HG03095 (cell line): ENCODE measurements at regions not wholly inside any gene's neighbourhood (a gene's known extent, or its start where the extent isn't known, plus 50 kb on each side); places are given as distances from the start of the nearest gene placed in this dataset.

Source experiments
- ATAC-seq: cut with Tn5 transposase; IDR thresholded peaks from one replicate; pipeline ENCODE4 v1.9.1; 2021; ENCODE audit warnings: moderate library complexity; ENCODE audit not compliant: unreplicated experiment

DNA sequence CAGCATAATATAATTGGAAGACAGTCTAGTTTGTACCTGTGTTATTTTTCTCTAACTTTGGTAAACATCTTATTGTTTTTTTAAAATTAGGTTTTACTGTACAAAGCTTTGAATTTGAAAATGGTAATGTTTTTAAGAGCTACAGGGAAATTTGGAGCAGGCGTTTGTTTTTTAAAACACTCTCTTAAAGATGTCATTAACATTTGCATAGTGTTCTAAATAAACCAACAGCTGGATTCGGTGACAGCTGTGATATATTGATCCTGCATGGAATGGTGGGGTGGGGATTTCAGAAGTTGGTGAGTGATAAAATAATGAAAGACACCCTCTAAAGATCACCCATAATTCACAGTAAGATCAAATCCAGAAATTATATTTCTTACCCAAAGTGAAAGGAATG is 97.9 kb upstream of the PRL start:
- no peak for ATAC-seq

DNA sequence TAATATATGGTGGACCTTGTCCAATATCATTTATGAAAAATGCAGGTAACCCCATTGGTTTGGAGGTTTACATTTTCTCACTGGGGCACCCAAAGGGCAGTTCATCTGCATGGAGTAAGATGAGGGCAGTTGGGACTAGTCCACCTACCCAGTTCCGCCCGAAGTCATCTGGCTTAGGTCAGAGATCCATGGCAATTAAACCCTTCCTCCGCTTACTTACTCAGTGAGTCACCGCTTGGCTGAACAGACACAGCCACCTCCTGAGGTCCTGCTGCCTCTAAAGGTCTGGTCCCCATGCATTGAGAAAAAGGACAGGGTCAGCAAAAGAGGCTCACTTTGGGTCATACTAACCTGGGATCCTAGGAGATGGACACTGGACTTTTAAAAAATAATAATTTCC is 102.9 kb upstream of the PRL start:
- ATAC-seq = no peak

DNA sequence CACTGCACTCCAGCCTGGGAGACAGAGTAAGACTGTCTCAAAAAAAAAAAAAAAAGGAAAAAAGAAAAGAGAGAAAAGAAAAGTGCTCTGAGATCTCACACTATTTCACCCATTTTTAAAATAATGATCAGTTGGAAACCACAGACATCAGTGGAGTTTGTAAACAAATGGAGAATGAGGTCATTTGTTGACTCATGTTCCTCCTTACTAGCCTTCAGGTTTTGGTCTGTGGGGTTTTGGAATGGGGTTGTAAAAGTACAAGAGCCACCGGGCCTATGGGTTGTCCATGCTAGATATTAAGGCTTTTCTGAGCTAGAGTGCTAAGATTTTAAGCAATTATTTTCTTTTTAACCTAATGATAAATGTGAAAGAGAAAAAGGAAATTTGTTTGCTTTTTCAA is 104.4 kb upstream of the PRL start:
- no peak for ATAC-seq

DNA sequence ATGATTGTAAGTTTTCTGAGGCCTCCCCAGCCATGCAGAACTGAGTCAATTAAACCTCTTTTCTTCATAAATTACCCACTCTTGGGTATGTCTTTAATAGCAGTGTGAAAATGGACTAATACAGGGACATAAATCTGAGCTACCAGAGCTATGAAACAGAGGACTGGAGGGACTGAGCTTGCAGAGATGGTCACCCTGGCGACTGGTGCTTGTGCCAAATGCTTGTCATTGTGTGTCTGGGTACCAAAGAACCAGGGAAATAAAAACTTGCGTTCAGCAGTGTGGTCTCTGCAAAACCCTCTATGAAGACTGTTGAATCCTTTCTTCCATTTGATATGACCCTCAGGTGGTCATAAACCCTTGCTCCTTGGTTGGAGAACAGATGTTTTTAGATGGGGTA is 105.1 kb upstream of the PRL start:
- no peak for ATAC-seq

DNA sequence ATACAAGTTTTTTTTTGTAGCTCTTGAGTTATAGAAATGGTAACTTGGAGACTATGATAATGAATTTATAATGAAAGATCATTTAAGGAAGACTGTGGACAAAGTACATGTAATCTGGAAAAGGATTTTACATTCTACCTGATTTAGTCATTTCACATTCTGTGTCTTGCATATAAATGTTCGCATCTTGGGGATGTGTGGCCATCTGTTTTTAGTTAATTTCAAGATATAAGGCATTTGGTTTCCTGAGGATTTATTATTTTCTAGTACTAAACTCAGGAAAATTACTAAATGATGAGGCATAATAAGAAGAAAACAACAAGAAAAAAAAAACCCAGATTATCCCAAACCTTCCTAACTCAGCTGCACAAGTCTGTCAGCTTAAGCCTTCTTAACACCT is 112.7 kb upstream of the PRL start:
- ATAC-seq = no peak

DNA sequence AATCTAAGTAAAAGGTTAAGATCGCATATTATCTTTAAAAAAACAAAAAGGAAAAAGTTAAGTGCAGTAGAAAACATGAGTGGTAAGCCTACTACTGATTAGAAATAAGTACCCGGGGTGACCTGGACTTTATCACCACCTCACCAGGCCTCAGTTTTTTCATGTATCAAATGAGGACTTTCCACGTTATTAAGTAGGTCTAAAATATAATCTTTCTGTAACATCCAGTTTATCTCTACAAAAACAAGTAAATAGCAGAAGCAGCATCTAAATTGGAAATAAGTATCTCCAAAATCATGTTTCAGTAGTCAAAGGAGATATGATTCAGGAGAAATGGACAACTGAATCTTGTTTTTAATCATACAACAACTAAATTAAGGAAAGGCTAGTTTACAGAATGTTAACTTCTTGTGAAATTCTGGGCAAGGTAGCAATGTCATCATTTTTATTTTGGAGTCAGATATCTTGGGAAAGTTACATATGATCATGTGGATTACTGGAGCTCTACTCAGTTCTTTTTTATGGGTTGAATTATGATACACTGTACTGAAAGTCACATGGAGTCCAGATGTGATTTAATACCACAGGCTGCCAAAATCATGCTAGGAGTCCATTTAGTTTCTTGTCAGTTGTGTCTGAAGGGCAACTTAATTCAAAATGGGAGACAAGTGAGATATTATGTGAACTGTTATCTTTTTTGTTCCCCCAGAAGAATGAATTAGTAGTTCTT is 114.7 kb upstream of the PRL start:
- no peak for ATAC-seq

DNA sequence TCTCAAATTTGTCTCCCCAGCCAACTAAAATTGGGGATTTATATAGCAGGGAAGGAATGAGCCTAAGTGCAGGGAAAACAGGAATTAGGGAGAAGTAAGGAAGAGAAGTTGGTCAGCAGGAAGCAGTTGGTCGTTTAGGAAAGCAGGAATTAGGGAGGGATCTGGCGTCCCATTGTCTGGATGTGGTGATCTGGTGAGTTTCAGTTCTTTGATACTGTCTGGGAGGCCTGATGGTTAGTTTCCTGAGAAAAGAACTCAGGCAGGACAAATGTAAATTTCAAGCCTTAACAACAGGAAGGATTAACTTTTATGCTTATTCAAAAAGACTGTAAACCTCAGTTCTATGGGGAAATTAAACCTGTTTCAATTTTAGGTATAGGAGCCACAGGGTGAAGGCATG is 116.2 kb upstream of the PRL start:
- ATAC-seq = no peak

DNA sequence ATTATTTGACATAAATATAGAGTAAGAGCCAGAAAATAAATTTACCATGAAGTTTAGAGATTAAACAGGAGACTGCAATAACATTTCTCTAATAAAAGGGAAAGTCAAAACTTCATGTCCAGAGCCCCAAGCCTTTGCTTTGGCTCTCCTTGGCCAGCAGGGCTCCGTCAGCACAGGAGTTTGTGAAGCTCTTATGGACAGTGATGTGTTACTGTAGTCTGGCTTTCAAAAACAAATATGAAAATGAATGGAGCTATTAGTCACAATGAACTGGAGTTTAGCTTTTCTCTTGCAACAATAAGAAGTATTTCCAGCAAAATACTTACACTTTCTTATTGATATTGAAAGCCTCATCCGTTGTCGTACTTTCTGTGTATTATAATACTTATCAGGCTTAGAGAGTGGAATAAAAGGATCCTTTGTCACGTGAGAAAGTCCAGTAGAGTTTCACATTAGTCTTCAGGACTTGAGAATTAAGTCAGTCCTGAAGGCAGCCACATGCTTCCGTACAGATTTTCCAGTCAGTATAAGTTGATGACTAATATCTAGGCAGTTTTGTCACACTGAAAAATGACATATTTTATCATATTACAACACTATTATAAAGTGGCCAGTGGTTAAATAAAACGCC is 117.0 kb upstream of the PRL start:
- no peak for ATAC-seq

DNA sequence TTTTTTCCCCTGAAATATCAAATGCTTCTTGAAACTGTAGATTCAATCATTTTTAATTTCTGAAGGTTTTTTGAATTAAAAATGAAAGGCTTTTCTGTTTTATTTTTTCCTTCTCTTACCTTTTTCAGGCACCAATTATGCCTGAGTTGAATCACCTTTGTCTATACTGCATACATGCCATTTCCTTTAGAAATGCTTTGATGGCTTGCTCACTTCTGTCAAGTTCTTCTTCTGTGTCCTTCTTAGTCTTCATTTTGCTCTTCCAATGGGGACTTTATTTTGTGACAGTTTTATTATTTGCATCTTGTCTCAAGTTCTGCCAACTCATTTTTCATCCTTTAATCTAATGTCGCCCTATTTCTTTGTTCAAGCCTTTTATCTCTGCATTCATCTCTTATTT is 121.9 kb upstream of the PRL start:
- no peak for ATAC-seq

DNA sequence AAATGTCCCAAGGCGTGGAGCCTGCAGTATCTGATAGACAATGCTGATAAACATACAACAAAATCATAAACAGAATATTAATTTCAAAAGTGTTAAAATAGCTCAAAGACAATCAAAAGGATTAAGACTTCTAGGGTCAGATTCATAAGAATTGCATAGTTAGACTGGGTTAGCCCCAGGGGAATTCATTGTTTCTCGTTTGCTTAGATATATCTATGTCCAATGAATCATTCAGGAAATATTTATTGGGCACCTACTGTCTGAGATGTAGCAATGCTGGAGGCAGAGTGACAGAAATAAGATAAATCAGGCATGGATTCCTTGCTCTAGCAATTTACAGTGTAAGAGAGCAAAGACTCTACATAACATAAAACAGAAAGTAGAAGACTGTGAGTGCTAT is 124.4 kb upstream of the PRL start:
- ATAC-seq = no peak

DNA sequence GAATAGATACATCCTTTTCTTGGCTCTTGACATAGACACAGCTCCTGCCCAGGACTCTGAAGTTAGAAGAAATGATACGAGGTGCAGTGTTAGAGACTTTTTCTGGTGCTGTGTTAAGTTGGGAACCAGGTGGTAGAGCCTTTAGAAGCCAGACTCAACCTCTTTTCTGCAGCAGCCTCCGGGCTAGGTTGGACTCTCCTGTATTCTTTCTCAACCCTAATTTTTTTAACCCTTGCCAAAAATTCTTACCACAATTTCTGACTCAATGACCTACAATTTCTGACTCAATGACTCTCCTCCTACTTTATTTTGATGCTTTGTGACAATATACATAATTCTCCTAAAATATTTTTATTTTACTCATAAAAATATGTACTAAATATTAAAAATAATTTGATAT is 127.4 kb upstream of the PRL start:
- ATAC-seq = no peak

DNA sequence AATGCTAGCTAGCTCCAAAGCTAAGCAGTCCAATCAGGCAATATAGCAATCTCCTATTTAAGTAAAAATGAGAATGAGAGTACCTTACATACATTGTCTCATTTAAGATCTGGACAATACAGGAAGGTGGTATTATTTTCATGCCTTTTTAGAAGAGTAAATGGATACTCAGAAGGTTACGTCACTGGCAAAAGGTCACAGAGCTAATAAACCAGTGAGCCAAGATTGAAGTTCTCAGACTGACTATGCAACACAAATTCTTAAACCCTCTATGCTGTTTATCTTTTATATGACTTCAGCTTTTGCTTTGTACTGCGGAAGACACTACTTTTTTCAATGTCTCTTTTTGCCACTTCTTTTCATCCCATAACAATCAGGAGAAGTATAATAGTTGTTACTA is 135.2 kb upstream of the PRL start:
- ATAC-seq = no peak

DNA sequence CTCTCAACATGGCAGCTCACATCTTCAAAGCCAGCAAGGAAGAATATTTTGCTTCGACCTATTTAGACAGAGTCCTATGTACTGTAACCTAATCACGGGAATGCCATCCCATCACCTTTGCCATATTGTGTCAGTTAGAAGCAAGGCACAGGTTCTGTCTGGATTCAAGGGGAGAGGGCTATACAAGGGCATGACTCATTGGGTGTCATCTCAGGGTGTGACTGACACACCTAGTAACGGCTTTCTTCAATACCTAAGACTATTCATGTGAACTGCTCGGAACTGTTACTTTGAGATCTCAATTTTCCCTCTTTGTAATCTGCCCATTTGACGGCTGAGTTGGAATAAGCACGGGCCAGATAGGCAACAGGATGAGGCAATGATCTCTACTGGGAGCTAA is 135.6 kb upstream of the HDGFL1 start:
- ATAC-seq = no peak

DNA sequence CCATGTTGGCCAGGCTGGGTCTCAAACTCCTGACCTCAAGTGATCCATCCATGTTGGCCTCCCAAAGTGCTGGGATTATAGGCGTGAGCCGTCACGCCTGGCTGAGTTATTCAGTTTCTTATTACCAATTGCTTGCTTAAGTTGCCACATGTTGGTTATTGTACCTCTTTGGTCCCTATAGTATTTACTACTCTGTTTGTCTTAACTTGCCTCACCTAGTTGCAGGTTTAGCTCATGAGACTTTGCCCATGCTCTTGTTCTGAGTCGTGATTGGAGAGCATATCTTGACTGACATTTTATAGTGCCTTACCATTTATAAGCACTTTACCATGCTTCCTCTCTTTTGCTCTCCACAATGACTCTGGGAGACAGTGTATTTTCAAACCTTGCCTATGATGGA is 134.2 kb upstream of the HDGFL1 start:
- no peak for ATAC-seq

DNA sequence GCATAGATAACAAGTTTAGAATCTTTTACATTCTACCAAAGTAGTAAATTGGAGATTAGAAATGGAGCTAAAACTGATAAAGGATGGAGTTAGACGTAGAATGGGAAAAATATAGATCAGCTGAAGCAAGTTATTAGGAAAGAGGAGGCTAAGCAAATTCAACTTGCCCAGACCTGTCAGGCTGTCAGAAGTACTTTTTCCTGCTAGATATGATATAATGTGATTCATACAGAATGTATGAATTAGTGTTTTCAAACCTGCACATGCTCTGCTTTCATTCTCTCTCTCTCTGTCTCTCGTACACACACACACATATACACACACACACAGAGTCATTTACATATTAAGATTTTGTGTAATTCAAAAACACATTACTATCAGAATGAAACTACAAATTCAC is 133.2 kb upstream of the HDGFL1 start:
- no peak for ATAC-seq

DNA sequence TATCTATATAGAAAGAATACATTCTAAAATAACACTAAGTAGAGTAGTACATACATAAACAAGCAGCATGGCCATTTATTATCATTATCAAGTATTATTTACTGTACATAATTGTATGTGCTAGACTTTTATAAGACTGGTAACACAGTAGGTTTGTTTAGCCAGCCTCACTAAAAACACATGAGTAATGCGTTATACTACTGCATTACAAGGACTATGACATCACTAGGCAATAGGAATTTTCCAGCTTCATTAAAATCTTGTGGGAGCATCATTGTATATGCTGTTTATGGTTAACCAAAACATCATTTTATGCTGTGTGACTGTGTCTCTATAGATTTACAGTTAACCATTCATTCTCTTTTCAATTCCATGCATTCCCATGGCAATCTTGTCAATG is 131.7 kb upstream of the HDGFL1 start:
- no peak for ATAC-seq

DNA sequence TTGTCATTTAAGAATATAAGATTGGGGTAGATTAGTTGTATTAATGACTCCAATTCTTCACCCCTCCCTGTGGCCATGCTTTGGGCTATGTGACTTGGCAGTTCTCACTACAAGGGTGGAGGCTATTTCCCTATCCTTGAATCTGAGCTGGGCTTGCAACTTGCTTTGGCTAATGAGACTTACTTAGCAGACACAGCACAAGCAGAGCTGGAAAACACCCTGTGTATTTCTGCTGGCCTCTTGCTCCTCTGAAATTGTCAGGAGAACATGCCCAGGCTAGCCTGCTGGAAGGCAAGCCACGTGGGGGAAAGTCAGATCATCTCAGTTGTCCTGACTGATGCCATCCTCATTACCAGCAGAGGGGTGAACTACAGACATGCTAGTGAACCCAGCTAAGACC is 126.5 kb upstream of the HDGFL1 start:
- ATAC-seq = no peak

DNA sequence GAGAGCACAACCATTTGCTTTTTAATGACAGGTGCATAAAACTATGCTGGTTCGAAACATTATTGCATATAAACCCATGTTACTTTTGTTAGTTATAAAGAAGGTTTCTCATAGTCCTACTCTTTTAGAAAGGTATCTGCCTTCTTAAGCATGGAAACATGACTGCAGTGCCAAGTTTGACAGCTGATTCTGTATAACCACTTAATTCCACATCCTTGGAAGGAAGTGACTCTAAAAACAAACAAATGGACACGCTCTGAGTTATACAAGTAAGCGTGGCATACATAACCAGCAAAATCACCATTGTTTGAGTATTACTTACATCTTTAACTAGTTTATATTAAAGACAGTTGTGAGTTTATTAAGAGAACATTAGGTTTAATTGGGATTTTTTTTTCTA is 125.0 kb upstream of the HDGFL1 start:
- no peak for ATAC-seq

DNA sequence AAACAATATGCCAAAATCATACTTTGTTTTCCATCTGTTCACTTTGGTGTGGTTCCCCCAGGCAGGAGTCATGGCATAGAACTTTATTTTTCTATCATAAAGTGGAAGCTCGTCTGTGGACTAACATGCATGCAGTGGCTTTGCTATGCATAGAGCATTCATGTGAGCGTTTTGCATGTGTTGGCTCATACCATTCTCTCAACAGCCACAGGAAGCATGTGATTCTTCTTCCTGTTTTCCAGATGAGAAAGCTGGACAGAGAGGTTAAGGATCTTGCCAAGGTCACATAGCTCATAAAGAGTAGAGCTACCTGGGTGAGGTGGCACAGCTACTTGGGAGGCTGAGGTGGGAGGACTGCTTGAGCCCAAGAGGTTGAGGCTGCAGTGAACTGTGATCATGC is 123.4 kb upstream of the HDGFL1 start:
- ATAC-seq = no peak

DNA sequence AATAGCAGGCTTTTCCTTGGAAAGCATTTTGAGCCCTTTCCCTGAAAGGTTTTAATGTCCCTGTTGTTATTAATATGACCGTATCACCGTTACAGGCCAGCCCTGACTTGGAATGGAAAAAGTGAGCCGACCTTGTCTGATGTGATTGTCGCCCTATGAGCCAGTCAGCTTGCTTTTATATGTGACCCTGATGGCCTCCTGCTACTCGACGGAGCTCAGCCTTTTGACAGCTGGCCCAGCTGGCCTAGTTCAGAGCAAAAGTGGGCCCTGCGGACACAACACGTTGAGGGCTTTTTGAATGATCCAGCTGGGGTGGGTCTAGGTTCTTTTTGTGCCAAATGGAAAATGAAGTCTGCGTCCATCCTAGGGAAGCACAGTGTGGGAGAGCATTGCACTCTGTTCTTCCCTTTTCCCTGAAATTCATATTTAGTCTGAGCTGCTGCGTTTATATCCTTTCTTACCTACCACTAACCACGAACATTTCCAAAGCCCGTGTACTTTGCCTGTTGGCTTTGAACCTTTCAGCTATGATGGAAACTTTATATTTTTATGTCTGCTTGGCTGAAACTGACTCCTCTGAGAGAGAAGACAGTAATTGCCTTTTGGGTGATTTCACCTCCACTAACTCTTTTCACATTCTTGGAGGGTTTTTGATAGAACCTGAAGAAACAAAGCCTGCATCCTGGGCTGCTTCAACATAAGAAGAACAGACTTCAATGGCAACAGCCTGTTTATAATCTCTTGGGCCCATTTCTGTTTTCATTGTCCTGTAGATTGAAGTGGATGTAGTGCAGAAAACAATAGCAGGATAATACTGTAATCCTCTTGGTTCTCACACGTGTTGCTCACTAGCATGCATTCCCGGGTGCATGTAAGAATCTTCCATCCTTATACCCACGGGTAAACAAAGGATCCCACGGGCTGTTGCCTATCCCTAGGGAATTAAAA is 121.8 kb upstream of the HDGFL1 start:
- ATAC-seq = no peak

DNA sequence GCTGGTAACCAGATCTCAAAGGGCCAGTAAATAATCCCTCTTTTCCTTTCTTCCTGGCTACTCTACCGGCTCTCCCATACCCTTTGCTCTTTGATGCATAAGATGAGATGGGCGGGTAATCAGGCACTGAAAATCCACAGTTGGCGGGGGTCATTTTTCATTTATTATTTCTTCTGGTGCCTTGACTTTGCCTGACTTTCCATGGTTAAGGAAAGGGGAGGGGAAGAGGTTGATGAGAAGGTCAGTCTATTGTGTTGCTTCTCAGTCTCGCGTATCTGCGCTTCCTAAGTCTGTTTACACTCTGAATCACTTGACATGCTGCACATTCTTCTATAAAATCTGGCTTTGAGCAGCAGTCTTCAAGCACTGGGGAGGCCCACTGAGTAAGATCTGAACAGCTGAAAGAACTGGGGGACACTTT is 121.1 kb upstream of the HDGFL1 start:
- ATAC-seq = no peak

DNA sequence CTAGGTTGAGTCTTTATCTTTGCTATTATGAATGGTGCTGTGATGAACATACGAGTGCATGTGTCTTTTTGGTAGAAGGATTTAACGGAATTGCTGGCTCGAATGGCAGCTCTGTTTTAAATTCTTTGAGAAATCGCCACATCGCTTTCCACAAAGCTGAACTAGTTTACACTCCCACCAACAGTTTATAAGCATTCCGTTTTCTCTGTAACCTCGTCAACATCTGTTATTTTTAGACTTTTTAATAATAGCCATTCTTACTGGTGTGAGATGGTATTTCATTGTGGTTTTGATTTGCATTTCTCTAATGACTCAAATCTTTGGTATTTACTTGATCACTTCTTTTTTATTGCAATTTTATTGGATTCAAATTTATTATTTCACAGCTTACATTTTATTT is 117.4 kb upstream of the HDGFL1 start:
- ATAC-seq = no peak
